ENCODE measurements at regions not wholly inside any gene's neighbourhood (a gene's known extent, or its start where the extent isn't known, plus 50 kb on each side); places are given as distances from the start of the nearest gene placed in this dataset.

DNA sequence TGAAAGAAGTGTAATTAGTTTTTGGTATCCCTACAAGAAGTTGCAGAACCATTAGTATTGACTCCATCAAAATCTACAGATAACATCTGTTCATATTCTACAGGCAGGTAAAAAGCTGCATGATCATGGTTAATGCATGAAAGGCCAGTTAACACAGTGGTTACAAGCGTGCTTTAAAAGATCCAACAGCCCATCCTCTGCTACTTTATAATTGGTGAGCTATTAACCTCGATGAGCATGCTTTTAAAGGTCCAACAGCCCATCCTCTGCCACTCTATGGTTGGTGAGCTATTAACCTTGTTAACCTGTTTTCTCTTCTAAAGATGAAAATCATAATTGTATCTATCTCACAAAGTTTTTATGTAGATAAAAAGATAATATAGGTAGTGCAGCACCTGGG lies 289.3 kb downstream of the DUSP6 start:
- Histone ChIP-seq H2BK5ac (ENCODE audit: low read depth, low read length, poor library complexity, severe bottlenecking) (no peak overlapping the region), H3K4ac (ENCODE audit: low read depth in 1 of 2, low read length in 2 of 2) (no peak overlapping the region), H3K4me1 (ENCODE audit: control insufficient read depth, insufficient read depth, low read depth, low read length) (peaks cover 9% of the 10 kb centered on the region), H2AFZ (ENCODE audit: low read depth, low read length) (no peak overlapping the region), H2BK120ac (ENCODE audit: low read depth, low read length) (no peak overlapping the region), H3K36me3 (ENCODE audit: control insufficient read depth in 1 of 2, insufficient read depth in 2 of 2, low read depth in 1 of 2, low read length in 2 of 2) (no peaks in the 10 kb centered on the region), H3K9me3 (ENCODE audit: control insufficient read depth, low read length) (no peaks in the 10 kb centered on the region), H3K18ac (ENCODE audit: low read depth in 1 of 2, low read length in 2 of 2) (no peak overlapping the region), H2BK12ac (ENCODE audit: low read length in 2 of 2) (no peak overlapping the region), H2AK5ac (ENCODE audit: low read length, severe bottlenecking) (no peak overlapping the region), H4K91ac (ENCODE audit: low read length) (no peak overlapping the region), H3K79me1 (replicated peaks; ENCODE audit: low read length, poor library complexity, severe bottlenecking) (no peaks in the 10 kb centered on the region), H2BK15ac (ENCODE audit: low read depth, poor library complexity, severe bottlenecking) (no peak overlapping the region), H3K14ac (ENCODE audit: low read length in 2 of 2) (no peak overlapping the region), H4K8ac (ENCODE audit: low read length) (no peak overlapping the region), H3K27me3 (ENCODE audit: control insufficient read depth in 1 of 2, insufficient read depth in 1 of 2, low read length in 2 of 2) (no peaks in the 10 kb centered on the region), H3K27ac (ENCODE audit: low read length, poor library complexity, severe bottlenecking) (peak overlapping the region; percentile 59), H3K23ac (ENCODE audit: low read length in 2 of 2) (no peak overlapping the region), H3K4me3 (ENCODE audit: insufficient read depth in 1 of 2, low read depth in 1 of 2, low read length in 2 of 2) (no peak overlapping the region), H3K4me2 (ENCODE audit: low read length, poor library complexity, severe bottlenecking) (peak overlapping the region; percentile 45), H3K9ac (ENCODE audit: low read length) (no peak overlapping the region)
- DNase-seq = no peak
- 92% methylated on average over 2 of the region's 2 CpGs for WGBS

- 39% methylated on average over 9 of the region's 9 CpGs for WGBS
- Histone ChIP-seq H2AK5ac (ENCODE audit: low read length, severe bottlenecking) (no peak overlapping the region), H3K9me3 (ENCODE audit: control insufficient read depth, low read length) (no peaks in the 10 kb centered on the region)
Measured at GRCh38 chr12:89059721-89060541, 292.4 kb downstream of the DUSP6 start.

DNA sequence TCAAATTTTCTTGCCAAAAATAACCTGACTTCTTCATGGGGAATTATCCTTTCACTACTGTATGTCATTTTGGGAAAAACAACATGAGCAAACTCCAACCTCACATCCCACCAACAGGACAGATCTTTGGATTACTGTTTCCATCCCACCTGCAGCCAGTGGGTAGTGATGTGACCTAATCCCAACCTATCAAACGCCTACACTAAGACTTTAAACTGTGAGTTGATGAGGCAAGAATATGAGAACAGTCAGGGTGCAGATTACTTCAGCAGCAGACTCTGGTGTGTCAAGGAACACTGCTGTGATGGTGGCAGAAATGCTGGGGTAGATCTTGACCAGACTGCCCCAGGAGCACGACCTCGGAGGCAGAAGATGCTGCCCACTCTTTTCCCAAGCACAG lies 293.2 kb downstream of the DUSP6 start:
- H3K9ac ChIP-seq (ENCODE audit: low read length) = peak overlapping the region; percentile 50
- H4K91ac ChIP-seq (ENCODE audit: low read length) = no peak overlapping the region
- H3K4ac ChIP-seq (ENCODE audit: low read depth in 1 of 2, low read length in 2 of 2) = no peak overlapping the region
- no peaks in the 10 kb centered on the region for H3K9me3 ChIP-seq (ENCODE audit: control insufficient read depth, low read length)
- no peak overlapping the region for H3K18ac ChIP-seq (ENCODE audit: low read depth in 1 of 2, low read length in 2 of 2)
- H2BK12ac ChIP-seq (ENCODE audit: low read length in 2 of 2) = peak overlapping the region; percentile 25 to 83
- H3K79me1 ChIP-seq (replicated peaks; ENCODE audit: low read length, poor library complexity, severe bottlenecking) = no peaks in the 10 kb centered on the region
- H2AK5ac ChIP-seq (ENCODE audit: low read length, severe bottlenecking) = peak overlapping the region; percentile 21
- no peak for DNase-seq
- H2BK120ac ChIP-seq (ENCODE audit: low read depth, low read length) = no peak overlapping the region
- no peaks in the 10 kb centered on the region for H3K27me3 ChIP-seq (ENCODE audit: control insufficient read depth in 1 of 2, insufficient read depth in 1 of 2, low read length in 2 of 2)
- peak overlapping the region; percentile 76 for H3K27ac ChIP-seq (ENCODE audit: low read length, poor library complexity, severe bottlenecking)
- H3K4me2 ChIP-seq (ENCODE audit: low read length, poor library complexity, severe bottlenecking) = no peak overlapping the region
- H3K4me1 ChIP-seq (ENCODE audit: control insufficient read depth, insufficient read depth, low read depth, low read length) = peaks cover 9% of the 10 kb centered on the region
- no peak overlapping the region for H3K14ac ChIP-seq (ENCODE audit: low read length in 2 of 2)
- no peak overlapping the region for H4K8ac ChIP-seq (ENCODE audit: low read length)
- H2BK5ac ChIP-seq (ENCODE audit: low read depth, low read length, poor library complexity, severe bottlenecking) = no peak overlapping the region
- H3K23ac ChIP-seq (ENCODE audit: low read length in 2 of 2) = no peak overlapping the region
- no peak overlapping the region for H3K4me3 ChIP-seq (ENCODE audit: insufficient read depth in 1 of 2, low read depth in 1 of 2, low read length in 2 of 2)
- no peak overlapping the region for H2AFZ ChIP-seq (ENCODE audit: low read depth, low read length)
- 86% methylated on average over 2 of the region's 3 CpGs for WGBS
- H2BK15ac ChIP-seq (ENCODE audit: low read depth, poor library complexity, severe bottlenecking) = no peak overlapping the region
- no peaks in the 10 kb centered on the region for H3K36me3 ChIP-seq (ENCODE audit: control insufficient read depth in 1 of 2, insufficient read depth in 2 of 2, low read depth in 1 of 2, low read length in 2 of 2)

More at GRCh38 chr12:89059721-89060541, 292.4 kb downstream of the DUSP6 start:
- Histone ChIP-seq H2BK5ac (ENCODE audit: low read depth, low read length, poor library complexity, severe bottlenecking) (peak overlapping the region; percentile 73), H4K91ac (ENCODE audit: low read length) (no peak overlapping the region), H2BK12ac (ENCODE audit: low read length in 2 of 2) (no peak overlapping the region), H3K4me2 (ENCODE audit: low read length, poor library complexity, severe bottlenecking) (peak overlapping the region; percentile 25), H3K36me3 (ENCODE audit: control insufficient read depth in 1 of 2, insufficient read depth in 2 of 2, low read depth in 1 of 2, low read length in 2 of 2) (no peaks in the 10 kb centered on the region), H3K27ac (ENCODE audit: low read length, poor library complexity, severe bottlenecking) (peak overlapping the region; percentile 76), H2BK15ac (ENCODE audit: low read depth, poor library complexity, severe bottlenecking) (no peak overlapping the region), H3K14ac (ENCODE audit: low read length in 2 of 2) (no peak overlapping the region), H2BK120ac (ENCODE audit: low read depth, low read length) (peak overlapping the region; percentile 15), H4K8ac (ENCODE audit: low read length) (peak overlapping the region; percentile 56), H3K18ac (ENCODE audit: low read depth in 1 of 2, low read length in 2 of 2) (no peak overlapping the region), H3K4me1 (ENCODE audit: control insufficient read depth, insufficient read depth, low read depth, low read length) (peaks cover 9% of the 10 kb centered on the region), H2AFZ (ENCODE audit: low read depth, low read length) (no peak overlapping the region), H3K4me3 (ENCODE audit: insufficient read depth in 1 of 2, low read depth in 1 of 2, low read length in 2 of 2) (no peak overlapping the region), H3K23ac (ENCODE audit: low read length in 2 of 2) (no peak overlapping the region), H3K4ac (ENCODE audit: low read depth in 1 of 2, low read length in 2 of 2) (no peak overlapping the region), H3K9ac (ENCODE audit: low read length) (peak overlapping the region; percentile 50), H3K79me1 (replicated peaks; ENCODE audit: low read length, poor library complexity, severe bottlenecking) (no peaks in the 10 kb centered on the region), H3K27me3 (ENCODE audit: control insufficient read depth in 1 of 2, insufficient read depth in 1 of 2, low read length in 2 of 2) (no peaks in the 10 kb centered on the region)
- peak; percentile 2 for DNase-seq

DNA sequence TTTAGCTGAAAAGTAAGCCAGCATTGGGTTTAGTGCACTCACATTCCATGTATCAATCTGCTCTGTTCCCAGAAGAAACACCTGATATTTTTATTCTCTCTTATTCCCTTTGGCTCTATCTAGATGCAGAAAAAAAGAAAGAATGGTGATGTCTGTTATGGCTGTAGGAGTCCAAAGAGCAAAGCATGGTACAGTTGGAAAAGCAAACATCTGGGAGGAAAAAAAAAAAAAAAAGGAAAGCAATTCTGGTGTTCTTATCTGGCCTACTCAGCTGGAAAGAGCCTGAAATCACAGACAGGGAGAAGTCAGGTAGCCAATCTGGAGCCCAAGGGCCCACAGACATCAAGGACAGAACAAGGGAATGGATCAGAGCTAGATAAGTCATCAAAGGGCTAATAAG lies 293.9 kb downstream of the DUSP6 start:
- no peak overlapping the region for H3K18ac ChIP-seq (ENCODE audit: low read depth in 1 of 2, low read length in 2 of 2)

More for the DNA sequence above, 293.9 kb downstream of the DUSP6 start:
- no peak overlapping the region for H3K4me2 ChIP-seq (ENCODE audit: low read length, poor library complexity, severe bottlenecking)
- H3K27ac ChIP-seq (ENCODE audit: low read length, poor library complexity, severe bottlenecking) = no peak overlapping the region
- H2BK15ac ChIP-seq (ENCODE audit: low read depth, poor library complexity, severe bottlenecking) = no peak overlapping the region
- H2BK120ac ChIP-seq (ENCODE audit: low read depth, low read length) = no peak overlapping the region
- H4K8ac ChIP-seq (ENCODE audit: low read length) = no peak overlapping the region
- no peak overlapping the region for H2AFZ ChIP-seq (ENCODE audit: low read depth, low read length)
- no peak for DNase-seq
- peaks cover 9% of the 10 kb centered on the region for H3K4me1 ChIP-seq (ENCODE audit: control insufficient read depth, insufficient read depth, low read depth, low read length)
- H3K23ac ChIP-seq (ENCODE audit: low read length in 2 of 2) = no peak overlapping the region
- no peak overlapping the region for H2BK12ac ChIP-seq (ENCODE audit: low read length in 2 of 2)
- no peak overlapping the region for H4K91ac ChIP-seq (ENCODE audit: low read length)
- no peak overlapping the region for H3K4ac ChIP-seq (ENCODE audit: low read depth in 1 of 2, low read length in 2 of 2)
- no peaks in the 10 kb centered on the region for H3K27me3 ChIP-seq (ENCODE audit: control insufficient read depth in 1 of 2, insufficient read depth in 1 of 2, low read length in 2 of 2)
- H3K9ac ChIP-seq (ENCODE audit: low read length) = no peak overlapping the region
- no peak overlapping the region for H3K14ac ChIP-seq (ENCODE audit: low read length in 2 of 2)
- no peaks in the 10 kb centered on the region for H3K36me3 ChIP-seq (ENCODE audit: control insufficient read depth in 1 of 2, insufficient read depth in 2 of 2, low read depth in 1 of 2, low read length in 2 of 2)
- no peak overlapping the region for H3K4me3 ChIP-seq (ENCODE audit: insufficient read depth in 1 of 2, low read depth in 1 of 2, low read length in 2 of 2)
- H2AK5ac ChIP-seq (ENCODE audit: low read length, severe bottlenecking) = peak overlapping the region; percentile 4
- H2BK5ac ChIP-seq (ENCODE audit: low read depth, low read length, poor library complexity, severe bottlenecking) = no peak overlapping the region
- no peaks in the 10 kb centered on the region for H3K9me3 ChIP-seq (ENCODE audit: control insufficient read depth, low read length)
- no peaks in the 10 kb centered on the region for H3K79me1 ChIP-seq (replicated peaks; ENCODE audit: low read length, poor library complexity, severe bottlenecking)
